Stimulated activated CD8-positive, alpha-beta memory T cell treated with anti-CD3 and anti-CD28 coated beads, Interleukin-12 subunit alpha, Interleukin-12 subunit beta, amount 100 ng/mL, for 1 hour (primary cell): ENCODE measurements at regions not wholly inside any gene's neighbourhood (a gene's known extent, or its start where the extent isn't known, plus 50 kb on each side); places are given as distances from the start of the nearest gene placed in this dataset.
"Not testable (repeated sequence)": the region's sequence is repeated elsewhere in the genome, so short reads cannot be mapped to it uniquely, and the experiment has no call there.

Source experiments
- DNase-seq: peaks from one replicate; pipeline ENCODE4 v3.0.0-alpha.2; 2020; ENCODE audit warnings: low read depth

DNA sequence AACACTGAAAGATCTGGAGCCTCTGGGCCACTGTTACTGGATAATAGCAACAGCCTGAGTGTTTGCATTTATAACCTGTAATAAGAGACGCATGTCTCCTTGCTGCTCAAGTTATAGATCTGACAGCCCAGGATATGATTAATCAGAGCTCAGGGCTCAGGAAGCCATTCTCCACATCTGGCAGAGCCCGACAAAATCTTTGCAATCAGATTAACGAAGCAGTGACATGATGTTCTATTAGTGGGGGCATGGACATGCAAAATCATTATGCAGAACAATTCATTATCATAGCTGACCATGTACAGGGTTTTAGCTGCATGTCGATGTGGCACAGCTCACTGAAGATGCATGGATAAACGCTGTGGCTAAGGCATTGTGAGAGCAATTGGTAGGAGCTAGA lies 730.3 kb downstream of the ZNF385D start:
- DNase-seq: no peak

GRCh38 chr3:21020043-21020442 lies 731.0 kb downstream of the ZNF385D start:
- DNase-seq: no peak

GRCh38 chr3:21017115-21017852 lies 733.7 kb downstream of the ZNF385D start:
- DNase-seq: no peak

DNA sequence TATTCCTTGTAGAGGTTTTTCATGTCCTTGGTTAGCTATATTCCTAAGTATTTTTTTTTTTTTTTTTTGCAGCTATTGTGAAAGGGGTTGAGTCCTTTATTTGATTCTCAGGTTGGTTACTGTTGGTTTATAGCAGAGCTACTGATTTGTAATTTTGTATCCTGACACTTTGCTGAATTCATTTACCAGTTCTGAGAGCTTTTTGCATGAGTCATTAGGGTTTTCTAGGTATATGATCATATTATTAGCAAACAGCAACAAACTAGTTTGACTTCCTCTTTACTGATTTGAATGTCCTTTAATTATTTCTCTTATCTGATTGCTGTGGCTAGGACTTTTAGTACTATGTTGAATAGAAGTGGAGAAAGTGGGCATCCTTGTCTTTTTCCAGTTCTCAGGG lies 737.4 kb downstream of the ZNF385D start:
- DNase-seq: no peak

GRCh38 chr3:20999661-21000060 lies 751.3 kb downstream of the ZNF385D start:
- no peak for DNase-seq

DNA sequence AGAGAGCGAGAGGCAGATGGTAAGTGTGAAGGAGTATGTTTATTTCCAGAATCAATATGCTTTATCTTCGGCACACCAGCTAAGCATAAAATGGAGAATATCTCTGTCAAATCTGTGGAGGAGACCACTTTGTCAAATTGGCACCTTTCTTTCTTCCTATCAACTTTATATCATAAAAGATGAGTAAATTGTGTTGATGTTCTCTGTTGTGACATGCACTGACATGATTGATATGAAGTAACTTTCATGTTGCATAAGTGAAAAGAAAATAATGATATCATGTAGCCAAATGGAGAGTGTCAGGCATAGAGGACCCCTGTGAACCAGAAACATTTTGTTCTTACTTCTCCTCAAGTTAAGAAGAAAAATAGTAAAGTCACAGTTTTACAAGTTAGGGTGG lies 753.8 kb downstream of the ZNF385D start:
- no peak for DNase-seq

DNA sequence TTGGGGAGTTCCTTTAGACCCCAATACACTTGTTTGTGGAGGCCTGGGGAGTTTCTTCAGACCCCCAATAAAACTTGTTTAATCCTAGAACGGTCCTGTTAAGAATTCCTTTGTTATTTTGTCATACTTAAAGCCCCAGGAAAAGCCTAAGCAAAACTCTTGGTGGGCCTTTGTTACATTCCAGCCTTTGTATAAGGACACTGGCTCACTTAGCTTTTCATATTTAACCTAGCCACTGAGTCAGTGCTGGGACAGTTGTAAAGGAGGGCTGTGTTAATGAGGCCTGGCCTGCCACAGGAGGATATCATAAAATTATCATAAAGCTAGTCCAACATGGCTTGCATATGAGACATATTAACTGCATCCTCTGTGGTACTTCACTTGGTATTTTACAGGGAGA lies 760.1 kb downstream of the ZNF385D start:
- no peak for DNase-seq

GRCh38 chr3:20989653-20990052 lies 761.4 kb downstream of the ZNF385D start:
- not testable (repeated sequence) for DNase-seq

GRCh38 chr3:20984594-20985205 lies 766.3 kb downstream of the ZNF385D start:
- no peak for DNase-seq

- no peak for DNase-seq
Measured at GRCh38 chr3:20975188-20975651, 775.8 kb downstream of the ZNF385D start.

GRCh38 chr3:20974396-20974795 lies 776.6 kb downstream of the ZNF385D start:
- no peak for DNase-seq

GRCh38 chr3:20970807-20971206 lies 780.2 kb downstream of the ZNF385D start:
- not testable (repeated sequence) for DNase-seq

DNA sequence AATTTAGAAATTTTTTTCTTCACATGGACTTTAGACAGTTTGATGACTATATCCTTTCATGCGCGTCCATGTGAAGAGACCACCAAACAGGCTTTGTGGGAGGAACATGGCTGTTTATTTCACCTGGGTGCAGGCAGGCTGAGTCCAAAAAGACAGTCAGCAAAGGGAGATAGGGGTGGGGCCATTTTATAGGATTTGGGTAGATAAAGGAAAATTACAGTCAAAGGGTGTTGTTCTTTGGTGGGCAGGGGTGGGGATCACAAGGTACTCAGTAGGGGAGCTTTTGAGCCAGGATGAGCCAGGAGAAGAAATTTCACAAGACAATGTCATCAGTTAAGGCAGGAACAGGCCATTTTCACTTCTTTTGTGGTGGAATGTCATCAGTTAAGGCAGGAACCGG lies 781.5 kb upstream of the SGO1 start:
- not testable (repeated sequence) for DNase-seq

- DNase-seq: no peak
Measured at GRCh38 chr3:20958161-20958560, 772.2 kb upstream of the SGO1 start.

- no peak for DNase-seq
Measured at GRCh38 chr3:20945892-20946291, 759.9 kb upstream of the SGO1 start.

- no peak for DNase-seq
Measured at GRCh38 chr3:20935791-20936190, 749.8 kb upstream of the SGO1 start.

- no peak for DNase-seq
Measured at GRCh38 chr3:20931834-20932233, 745.8 kb upstream of the SGO1 start.

- no peak for DNase-seq
Measured at GRCh38 chr3:20930034-20930433, 744.0 kb upstream of the SGO1 start.

- DNase-seq: no peak
Measured at GRCh38 chr3:20924646-20925385, 738.8 kb upstream of the SGO1 start.

GRCh38 chr3:20921112-20921511 lies 735.1 kb upstream of the SGO1 start:
- DNase-seq: not testable (repeated sequence)

DNA sequence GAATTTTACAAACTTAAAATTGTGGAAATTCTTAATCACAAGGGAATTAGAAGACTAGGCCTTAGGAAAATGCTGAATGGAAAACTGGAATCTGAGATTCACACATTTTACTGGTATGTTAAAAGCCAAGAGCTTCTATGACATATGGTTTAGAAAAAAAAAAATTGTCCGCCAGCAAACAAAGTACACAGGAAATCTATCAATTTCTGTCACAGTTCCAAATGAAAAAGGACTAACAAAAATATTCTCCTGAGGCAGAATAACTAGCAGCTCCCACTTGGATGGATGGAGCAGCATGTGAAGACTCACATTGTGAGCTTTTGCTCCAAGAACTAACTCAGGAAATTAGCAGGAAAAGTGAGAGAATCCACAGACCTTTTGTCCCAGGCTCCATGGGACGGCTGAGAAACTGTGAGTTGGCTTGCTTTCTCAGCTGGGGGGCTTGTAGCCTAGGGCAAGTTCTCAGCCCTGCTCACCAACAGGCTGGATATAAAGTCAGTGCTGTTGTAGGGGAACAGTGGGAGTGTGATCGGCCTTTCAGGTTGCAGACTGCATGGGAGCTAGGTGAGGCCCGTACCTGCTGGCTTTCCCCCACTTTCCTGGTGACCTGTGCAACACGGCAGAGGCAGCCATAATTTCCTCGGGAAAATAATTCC lies 731.1 kb upstream of the SGO1 start:
- no peak for DNase-seq

DNA sequence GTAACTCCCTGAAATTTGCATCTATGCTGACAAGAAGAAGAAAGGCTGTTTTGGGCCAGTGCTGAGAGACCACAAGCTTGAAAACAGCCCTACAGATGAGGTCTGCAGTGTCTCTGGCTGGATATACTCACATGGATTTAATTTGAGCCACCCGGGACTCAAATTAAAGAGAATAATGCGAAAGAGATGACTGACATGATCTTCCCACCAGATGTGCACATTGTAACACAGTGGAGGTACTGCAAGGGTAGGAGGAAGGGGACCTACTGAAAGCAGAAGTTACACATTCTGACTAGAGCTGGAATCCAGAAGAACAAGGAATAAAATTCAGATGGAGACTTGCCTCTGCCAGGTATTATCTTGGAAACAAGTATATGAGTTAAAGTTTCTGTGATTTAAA lies 728.3 kb upstream of the SGO1 start:
- DNase-seq: no peak

- DNase-seq: no peak
Measured at GRCh38 chr3:20912406-20912805, 726.4 kb upstream of the SGO1 start.
